H1 (cell line): ENCODE measurements at regions not wholly inside any gene's neighbourhood (a gene's known extent, or its start where the extent isn't known, plus 50 kb on each side); places are given as distances from the start of the nearest gene placed in this dataset.

Experiments
- CTCF ChIA-PET: fragments of 300-600 bp; sonication (Branson Sonifier 250); formaldehyde crosslinking; loops from one replicate; lab custom pipeline; 2021; ENCODE audit not compliant: partially characterized antibody; lab: Charles Lee
- POLR2A ChIA-PET: fragments of 300-600 bp; sonication (Branson Sonifier 250); formaldehyde crosslinking; loops from one replicate; lab custom pipeline; 2021; ENCODE audit warnings: inconsistent platforms; ENCODE audit not compliant: partially characterized antibody; lab: Charles Lee
- DNase-seq, 2 experiments: peaks; one replicate each; pipeline versions ENCODE4 v3.0.0 to v3.0.0-alpha.2; 2010 to 2022; ENCODE audit warnings: low spot score in 2 of 2, low read depth in 1 of 2, mixed read lengths in 1 of 2
- FAIRE-seq: peaks from 2 replicates; lab custom pipeline; 2011; peaks lifted over from hg19 to GRCh38; lab: Jason Lieb, UNC
- H2AFZ ChIP-seq: 2 replicates; pipeline ENCODE4 v1.8.1; 2012; ENCODE audit warnings: low read length, inconsistent platforms
- H2AK5ac ChIP-seq: 2 replicates; pipeline ENCODE4 v1.6.1; 2013; ENCODE audit warnings: low read depth, low read length
- H2BK120ac ChIP-seq: replicated peaks from 2 replicates; pipeline ENCODE3; 2013; ENCODE audit warnings: low read depth, low read length, inconsistent platforms
- H2BK12ac ChIP-seq: 2 replicates; pipeline ENCODE4 v1.6.1; 2013; ENCODE audit warnings: low read depth, low read length
- H2BK15ac ChIP-seq: 2 replicates; pipeline ENCODE4 v1.6.1; 2013; ENCODE audit warnings: low read length
- H2BK20ac ChIP-seq: 2 replicates; pipeline ENCODE4 v1.6.1; 2013; ENCODE audit warnings: low read length
- H2BK5ac ChIP-seq: 2 replicates; pipeline ENCODE4 v1.6.1; 2013; ENCODE audit warnings: low read depth, low read length
- H3K14ac ChIP-seq: 2 replicates; pipeline ENCODE4 v1.6.1; 2013; ENCODE audit warnings: inconsistent platforms; ENCODE audit not compliant: insufficient read length
- H3K18ac ChIP-seq: 2 replicates; pipeline ENCODE4 v1.6.1; 2013; ENCODE audit warnings: low read length; ENCODE audit errors: extremely low read depth
- H3K23ac ChIP-seq: 2 replicates; pipeline ENCODE4 v1.6.1; 2013; ENCODE audit warnings: inconsistent platforms; ENCODE audit not compliant: insufficient read length
- H3K23me2 ChIP-seq: 2 replicates; pipeline ENCODE4 v1.6.1; 2013; ENCODE audit warnings: low read depth, low read length
- H3K27ac ChIP-seq: 2 replicates; pipeline ENCODE4 v1.6.1; 2011; ENCODE audit warnings: low read depth, low read length, inconsistent platforms
- H3K27me3 ChIP-seq, 4 experiments: replicated peaks in 1 of 4; 1 replicate in 1 of 4; 2 replicates in 3 of 4; pipeline versions ENCODE4 v1.6.1 to v1.8.1; 2011 to 2013; ENCODE audit warnings: low read length in 3 of 4, mild to moderate bottlenecking in 3 of 4, inconsistent platforms in 2 of 4, mixed read lengths in 2 of 4, moderate library complexity in 1 of 4; ENCODE audit not compliant: control insufficient read depth in 3 of 4, insufficient read depth in 3 of 4; ENCODE audit errors: extremely low read depth in 1 of 4
- H3K36me3 ChIP-seq, 4 experiments: 2 replicates each; pipeline versions ENCODE4 v1.6.1 to v1.8.1; 2011 to 2013; ENCODE audit warnings: mild to moderate bottlenecking in 4 of 4, low read length in 3 of 4, moderate library complexity in 2 of 4, control low read depth in 1 of 4, inconsistent platforms in 1 of 4; ENCODE audit not compliant: insufficient read depth in 4 of 4, control insufficient read depth in 2 of 4
- H3K4ac ChIP-seq: replicated peaks from 2 replicates; pipeline ENCODE3; 2013; ENCODE audit warnings: low read length, low read depth, mixed read lengths, inconsistent platforms; ENCODE audit not compliant: insufficient read length
- H3K4me1 ChIP-seq, 4 experiments: replicated peaks in 1 of 4; 1 replicate in 1 of 4; 2 replicates in 3 of 4; pipeline versions ENCODE4 v1.6.1 to v1.8.1; 2011 to 2013; ENCODE audit warnings: low read length in 3 of 4, inconsistent platforms in 2 of 4, mixed read lengths in 1 of 4; ENCODE audit not compliant: insufficient read depth in 4 of 4, control insufficient read depth in 3 of 4
- H3K4me2 ChIP-seq, 2 experiments: 2 replicates each; pipeline versions ENCODE4 v1.6.1 to v1.8.1; 2011 to 2013; ENCODE audit warnings: low read depth in 2 of 2, low read length in 2 of 2, control low read depth in 1 of 2, inconsistent platforms in 1 of 2, mild to moderate bottlenecking in 1 of 2; ENCODE audit not compliant: insufficient read depth in 1 of 2
- H3K4me3 ChIP-seq, 4 experiments: fragments of 200-600, 300-600 bp in 1 of 4; sonication (generic), shearing (Covaris generic), sonication (Bioruptor Twin) in 1 of 4; 2 replicates each; pipeline versions ENCODE4 v1.5.1 to v1.8.1; 2011 to 2016; ENCODE audit warnings: low read length in 4 of 4, low read depth in 3 of 4, control low read depth in 2 of 4, inconsistent platforms in 2 of 4, mild to moderate bottlenecking in 2 of 4, mixed read lengths in 1 of 4, moderate library complexity in 1 of 4; ENCODE audit not compliant: insufficient read depth in 2 of 4; ENCODE audit errors: extremely low read depth in 1 of 4
- H3K56ac ChIP-seq: replicated peaks from 2 replicates; pipeline ENCODE3; 2013; ENCODE audit warnings: low read depth, mild to moderate bottlenecking, mixed read lengths, low read length, inconsistent platforms; ENCODE audit not compliant: insufficient read length
- H3K79me1 ChIP-seq: 2 replicates; pipeline ENCODE4 v1.6.1; 2013; ENCODE audit warnings: low read depth, low read length, control low read depth
- H3K79me2 ChIP-seq, 2 experiments: 2 replicates each; pipeline versions ENCODE4 v1.6.1 to v1.8.1; 2012 to 2013; ENCODE audit warnings: low read length in 2 of 2, mild to moderate bottlenecking in 2 of 2, inconsistent platforms in 1 of 2; ENCODE audit not compliant: insufficient read depth in 2 of 2, control insufficient read depth in 1 of 2
- H3K9ac ChIP-seq, 4 experiments: replicated peaks in 1 of 4; 1 replicate in 1 of 4; 2 replicates in 3 of 4; pipeline versions ENCODE4 v1.6.1 to v1.8.1; 2011 to 2013; ENCODE audit warnings: low read depth in 3 of 4, low read length in 3 of 4, control low read depth in 2 of 4, mild to moderate bottlenecking in 2 of 4, moderate library complexity in 2 of 4, inconsistent platforms in 1 of 4; ENCODE audit errors: extremely low read depth in 1 of 4
- H3K9me3 ChIP-seq, 2 experiments: 2 replicates each; pipeline versions ENCODE4 v1.6.1 to v1.8.1; 2012 to 2013; ENCODE audit warnings: mild to moderate bottlenecking in 2 of 2, moderate library complexity in 2 of 2, control low read depth in 1 of 2, inconsistent platforms in 1 of 2, low read depth in 1 of 2, low read length in 1 of 2, mixed read lengths in 1 of 2; ENCODE audit not compliant: insufficient read depth in 2 of 2
- H4K20me1 ChIP-seq, 2 experiments: replicated peaks in 1 of 2; 2 replicates each; pipeline versions ENCODE3 to v1.8.1; 2011 to 2013; ENCODE audit warnings: inconsistent platforms in 2 of 2, low read length in 2 of 2, mild to moderate bottlenecking in 1 of 2; ENCODE audit not compliant: insufficient read depth in 2 of 2, control insufficient read depth in 1 of 2
- H4K5ac ChIP-seq: 2 replicates; pipeline ENCODE4 v1.6.1; 2013; ENCODE audit warnings: low read length, low read depth, mixed read lengths, inconsistent platforms; ENCODE audit not compliant: insufficient read length
- H4K8ac ChIP-seq: 2 replicates; pipeline ENCODE4 v1.8.0; 2013; ENCODE audit warnings: mild to moderate bottlenecking, moderate library complexity, low read length, inconsistent platforms; ENCODE audit not compliant: insufficient read depth; ENCODE audit errors: extremely low read depth
- H4K91ac ChIP-seq: replicated peaks from 2 replicates; pipeline ENCODE3; 2013; ENCODE audit warnings: low read length, mixed read lengths, inconsistent platforms; ENCODE audit not compliant: insufficient read length
- ATF3 ChIP-seq: IDR thresholded peaks from 2 replicates; pipeline ENCODE4 v1.6.1; 2011; ENCODE audit warnings: low read depth, mild to moderate bottlenecking, low read length; ENCODE audit not compliant: insufficient read depth
- CHD1 ChIP-seq: IDR thresholded peaks from 2 replicates; pipeline ENCODE4 v1.6.1; 2012; ENCODE audit warnings: low read depth, low read length, improper control_type of control experiment
- CTCF ChIP-seq, 3 experiments: IDR thresholded peaks; 1 replicate in 2 of 3; 2 replicates in 1 of 3; pipeline versions ENCODE4 v1.5.1 to v1.6.1; 2011; ENCODE audit warnings: low read length in 3 of 3, mild to moderate bottlenecking in 3 of 3, inconsistent platforms in 2 of 3, low read depth in 1 of 3, moderate library complexity in 1 of 3; ENCODE audit not compliant: insufficient read depth in 1 of 3; ENCODE audit errors: control extremely low read depth in 1 of 3
- FOSL1 ChIP-seq: IDR thresholded peaks from 2 replicates; pipeline ENCODE4 v1.6.1; 2011; ENCODE audit warnings: mild to moderate bottlenecking, low read depth, low read length, moderate library complexity; ENCODE audit not compliant: insufficient read depth
- KDM1A ChIP-seq: fragments of 200-600, 300-600 bp; sonication (generic); IDR thresholded peaks from 2 replicates; pipeline ENCODE4 v1.7.1; 2016; ENCODE audit warnings: mild to moderate bottlenecking, low read length, borderline replicate concordance
- KDM4A ChIP-seq: IDR thresholded peaks from one replicate; pipeline ENCODE4 v1.7.1; 2012; ENCODE audit warnings: low read depth, mild to moderate bottlenecking, moderate library complexity, low read length, inconsistent platforms; ENCODE audit not compliant: severe bottlenecking
- POU5F1 ChIP-seq: IDR thresholded peaks from 2 replicates; pipeline ENCODE4 v1.6.1; 2011; ENCODE audit warnings: low read depth, mild to moderate bottlenecking, low read length, moderate library complexity
- RFX5 ChIP-seq: IDR thresholded peaks from 2 replicates; pipeline ENCODE4 v1.6.1; 2011; ENCODE audit warnings: low read depth, low read length, improper control_type of control experiment, borderline replicate concordance
- TAF1 ChIP-seq: IDR thresholded peaks from 2 replicates; pipeline ENCODE4 v1.6.1; 2011; ENCODE audit warnings: mild to moderate bottlenecking, low read depth, low read length
- TEAD4 ChIP-seq: IDR thresholded peaks from 2 replicates; pipeline ENCODE4 v1.6.1; 2012; ENCODE audit warnings: low read depth, low read length, inconsistent platforms, mixed read lengths
- USF2 ChIP-seq: IDR thresholded peaks from 2 replicates; pipeline ENCODE4 v1.6.1; 2011; ENCODE audit warnings: low read length, improper control_type of control experiment
- WGBS, 2 experiments: shearing (Covaris generic) in 1 of 2; methylation state at CpG; one replicate each; pipeline versions ENCODE4 v1.1.6 to v1.1.7; 2013 to 2015; ENCODE audit warnings: low lambda C conversion rate in 2 of 2, mixed read lengths in 2 of 2, inconsistent platforms in 1 of 2, low coverage in 1 of 2, missing lambda C conversion rate in 1 of 2; ENCODE audit not compliant: insufficient replicate concordance in 2 of 2, insufficient coverage in 1 of 2, insufficient read length in 1 of 2; ENCODE audit errors: extremely low coverage in 1 of 2, missing lambda C conversion rate in 1 of 2; 5-methylcytosine and 5-hydroxymethylcytosine counted together

GRCh38 chr20:20795721-20796120 is 83.3 kb upstream of the RALGAPA2 start:
- no peak overlapping the region for H3K4me2 ChIP-seq
- H4K5ac ChIP-seq, result no peak overlapping the region
- H3K23me2 ChIP-seq, result no peaks in the 10 kb centered on the region
- WGBS, 2 experiments, result 83% methylated on average over 5 of the region's 5 CpGs; no CpG with 5 or more reads in 1 of the 2 experiments
- no peak overlapping the region for H2BK15ac ChIP-seq
- no peak overlapping the region for H3K56ac ChIP-seq
- no peaks in the 10 kb centered on the region for H4K20me1 ChIP-seq
- no peak for DNase-seq
- H2BK20ac ChIP-seq, result no peak overlapping the region
- CTCF ChIA-PET, result interaction anchor here (6.6 kb wide), 1 partner anchor 28 kb away, joined by 39 read pairs; no protein-coding TSS in a partner anchor
- no peak overlapping the region for H2BK5ac ChIP-seq
- H2AFZ ChIP-seq, result no peak overlapping the region
- no peak overlapping the region for H4K8ac ChIP-seq
- H3K18ac ChIP-seq, result no peak overlapping the region
- H3K27me3 ChIP-seq, result no peaks in the 10 kb centered on the region; a peak in 1 of 7 replicates
- H4K91ac ChIP-seq, result no peak overlapping the region
- no peak overlapping the region for H3K27ac ChIP-seq
- H3K9me3 ChIP-seq, result no peaks in the 10 kb centered on the region
- no peaks in the 10 kb centered on the region for H3K36me3 ChIP-seq
- POLR2A ChIA-PET, result no interaction called here
- H2AK5ac ChIP-seq, result no peak overlapping the region
- no peak overlapping the region for H2BK12ac ChIP-seq
- H2BK120ac ChIP-seq, result no peak overlapping the region
- no peaks in the 10 kb centered on the region for H3K79me2 ChIP-seq
- H3K23ac ChIP-seq, result no peak overlapping the region
- H3K4me3 ChIP-seq, result no peak overlapping the region
- H3K14ac ChIP-seq, result no peak overlapping the region
- H3K9ac ChIP-seq, result no peak overlapping the region
- no peaks in the 10 kb centered on the region for H3K4me1 ChIP-seq
- no peak overlapping the region for H3K4ac ChIP-seq
- no peak for FAIRE-seq
- H3K79me1 ChIP-seq, result no peaks in the 10 kb centered on the region
- TF ChIP-seq FOSL1, result no peak
- TF ChIP-seq CTCF (IDR thresholded peaks at IDR 0.05; ENCODE audit: control extremely low read depth in 1 of 3, insufficient read depth in 1 of 3, low read depth in 1 of 3, low read length in 3 of 3), result no peak
- TF ChIP-seq CHD1, result no peak
- TF ChIP-seq ATF3, result no peak
- TF ChIP-seq POU5F1, result no peak
- no peak for TF ChIP-seq KDM1A
- TF ChIP-seq TEAD4, result no peak
- TF ChIP-seq USF2, result no peak
- TF ChIP-seq KDM4A, result no peak
- TF ChIP-seq TAF1, result no peak
- TF ChIP-seq RFX5, result no peak
